GM21528 (cell line): ENCODE measurements at regions not wholly inside any gene's neighbourhood (a gene's known extent, or its start where the extent isn't known, plus 50 kb on each side); places are given as distances from the start of the nearest gene placed in this dataset.
"Not testable (repeated sequence)": the region's sequence is repeated elsewhere in the genome, so short reads cannot be mapped to it uniquely, and the experiment has no call there.

Source experiments
- ATAC-seq: cut with Tn5 transposase; IDR thresholded peaks from one replicate; pipeline ENCODE4 v1.9.1; 2021; ENCODE audit warnings: mild to moderate bottlenecking, moderate library complexity; ENCODE audit not compliant: unreplicated experiment, low FRiP score

DNA sequence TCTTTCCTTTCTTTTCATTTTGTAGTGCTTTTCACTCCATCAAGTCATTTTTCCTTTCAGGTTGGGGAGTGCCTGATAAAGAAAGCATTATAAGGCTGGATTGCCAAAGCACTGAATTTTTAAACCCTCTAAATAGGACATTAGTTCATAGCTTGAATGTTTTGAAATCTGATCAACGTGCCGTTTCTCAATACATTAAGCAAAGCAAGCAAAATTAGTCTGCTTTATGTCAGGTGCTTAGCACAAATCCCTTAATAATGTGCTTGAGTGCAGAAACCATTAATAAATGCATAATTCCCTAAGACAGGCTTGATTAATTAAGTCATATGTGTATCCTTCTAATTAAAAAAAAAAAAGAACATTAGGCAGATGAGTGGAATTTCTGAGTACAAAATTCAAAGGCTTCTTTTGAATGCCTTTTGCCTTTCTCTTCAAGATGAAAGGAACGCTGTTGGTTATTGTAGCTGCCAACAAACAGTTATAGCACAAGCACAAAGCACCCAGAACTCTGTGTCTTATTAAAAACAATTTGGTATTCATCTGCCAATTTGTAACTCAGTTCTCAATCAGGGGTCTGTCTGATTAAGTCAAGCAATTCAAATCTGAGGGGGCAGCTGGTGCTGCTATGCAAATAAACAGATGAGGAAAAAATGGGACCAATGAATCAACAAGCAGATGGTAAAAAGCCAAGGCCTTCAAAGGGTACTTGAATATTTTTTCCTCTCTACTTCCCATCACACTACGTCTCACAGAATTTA is 233.7 kb downstream of the TLE1 start:
- ATAC-seq = no peak

- ATAC-seq = no peak
Observed at GRCh38 chr9:81445331-81445921, 243.9 kb downstream of the TLE1 start.

DNA sequence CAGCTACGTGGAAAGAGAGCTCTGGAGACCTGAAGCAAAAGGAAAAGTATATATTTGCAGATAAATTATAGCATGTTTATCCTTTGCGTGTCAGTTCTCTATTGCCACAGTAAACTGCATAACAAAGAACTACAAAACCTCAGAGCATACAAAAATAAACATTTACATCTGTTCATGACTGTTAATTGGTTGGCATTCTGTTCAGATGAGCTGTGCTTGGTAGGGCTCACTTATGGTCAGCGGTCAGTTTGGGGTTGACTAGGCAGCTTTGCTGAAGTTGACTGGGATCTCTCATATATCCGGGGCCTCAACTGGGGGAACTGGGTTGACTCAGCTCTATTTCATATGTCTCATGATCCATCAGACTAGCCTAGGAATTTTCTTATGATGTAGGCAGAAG is 257.7 kb downstream of the TLE1 start:
- no peak for ATAC-seq

GRCh38 chr9:81430727-81431126 is 258.6 kb downstream of the TLE1 start:
- no peak for ATAC-seq

GRCh38 chr9:81427870-81428269 is 261.5 kb downstream of the TLE1 start:
- no peak for ATAC-seq

- no peak for ATAC-seq
Observed at GRCh38 chr9:81424431-81424830, 264.9 kb downstream of the TLE1 start.

DNA sequence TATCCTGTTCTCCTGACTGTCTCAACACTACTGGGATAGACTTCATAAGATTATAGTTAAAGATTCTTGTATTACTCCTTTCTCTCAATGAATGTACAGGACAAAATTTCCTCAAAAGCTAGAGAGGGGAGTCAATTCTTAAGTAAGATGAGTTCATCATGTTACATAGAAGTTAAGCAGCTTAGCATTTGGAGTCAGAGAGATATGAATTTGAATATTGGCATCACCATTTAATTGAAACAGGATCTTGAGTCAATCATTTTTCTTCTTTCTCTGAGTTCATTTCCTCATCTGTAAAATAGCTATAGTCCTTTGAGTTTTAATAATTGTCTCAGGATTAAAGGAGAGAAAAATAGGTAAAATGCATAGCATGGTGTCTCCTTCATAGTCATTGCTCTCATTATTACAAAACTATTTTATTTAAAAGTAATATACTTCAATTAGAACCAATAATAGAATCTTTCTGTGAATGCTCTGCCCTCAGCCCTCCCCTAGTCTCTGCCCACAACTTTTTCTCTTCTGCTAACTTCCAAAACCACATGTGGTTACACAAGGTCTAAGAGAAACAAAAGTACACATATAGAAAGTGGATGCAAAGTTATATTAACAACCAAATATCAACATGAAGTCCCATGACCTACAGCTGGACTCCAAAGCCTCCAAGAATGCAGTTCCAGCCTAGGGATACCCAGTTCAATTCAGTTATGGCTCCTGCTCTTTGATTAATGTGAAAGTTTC is 265.6 kb downstream of the TLE1 start:
- no peak for ATAC-seq

- ATAC-seq = not testable (repeated sequence)
Observed at GRCh38 chr9:81421090-81421489, 268.3 kb downstream of the TLE1 start.

DNA sequence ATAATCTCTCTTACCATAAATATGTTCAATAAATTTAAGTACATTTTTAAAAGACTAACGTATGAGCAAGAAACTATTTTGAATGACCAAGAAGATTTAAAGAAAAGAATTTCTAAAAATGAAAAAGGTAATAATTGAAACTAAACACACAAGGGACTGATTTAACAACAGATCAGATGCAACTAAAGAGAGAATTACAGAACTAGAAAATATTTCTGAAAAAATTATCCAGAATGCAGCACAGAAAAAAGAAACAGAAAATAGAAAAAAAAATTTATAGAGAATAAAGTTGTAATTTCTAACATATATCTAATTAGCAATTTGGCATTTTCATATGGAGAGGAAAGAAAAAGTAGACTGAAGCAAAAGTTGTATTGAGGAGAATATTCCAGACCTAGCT is 269.3 kb downstream of the TLE1 start:
- ATAC-seq = no peak

GRCh38 chr9:81417941-81418340 is 271.4 kb downstream of the TLE1 start:
- no peak for ATAC-seq

DNA sequence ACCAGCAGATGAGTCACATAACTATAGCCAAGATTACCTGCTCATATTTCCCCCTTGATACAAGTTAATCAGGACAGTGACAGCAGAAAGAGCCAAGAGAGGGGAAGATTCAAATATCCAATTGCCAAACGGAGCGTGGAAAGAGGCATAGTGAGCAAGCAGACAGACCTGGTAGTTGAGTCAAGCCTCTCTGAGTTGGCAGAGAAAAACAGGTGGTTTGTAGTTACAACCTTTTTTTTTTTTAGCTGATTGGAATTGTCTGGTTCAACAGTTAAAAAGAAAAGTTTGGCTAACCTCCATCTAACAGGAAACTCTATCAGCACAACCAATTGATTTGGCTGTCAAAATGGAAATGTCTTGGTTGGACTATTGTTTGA is 272.1 kb downstream of the TLE1 start:
- no peak for ATAC-seq

GRCh38 chr9:81416476-81417298 is 272.7 kb downstream of the TLE1 start:
- no peak for ATAC-seq

- ATAC-seq = no peak
Observed at GRCh38 chr9:81414836-81415235, 274.5 kb downstream of the TLE1 start.

- ATAC-seq = no peak
Observed at GRCh38 chr9:81411961-81412360, 277.4 kb downstream of the TLE1 start.

GRCh38 chr9:81410201-81410600 is 279.1 kb downstream of the TLE1 start:
- no peak for ATAC-seq

DNA sequence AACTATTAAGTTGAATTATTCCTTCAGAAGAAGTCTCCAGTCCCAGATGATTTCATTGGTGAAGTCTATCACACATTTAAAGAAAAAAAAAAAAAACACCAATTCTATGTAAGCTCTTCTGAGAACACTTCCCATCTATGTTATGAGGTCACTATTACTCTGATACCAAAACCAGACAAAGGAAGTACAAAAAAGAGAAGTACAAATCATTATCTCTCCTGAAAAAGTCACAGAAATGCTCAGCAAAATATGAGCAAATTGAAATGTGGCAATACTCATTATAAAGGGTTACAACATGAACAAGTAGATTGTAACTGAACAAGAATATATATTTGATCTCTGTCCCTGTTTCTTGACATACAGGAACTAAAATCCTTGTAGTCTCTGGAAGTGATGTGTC is 280.4 kb downstream of the TLE1 start:
- ATAC-seq = no peak

DNA sequence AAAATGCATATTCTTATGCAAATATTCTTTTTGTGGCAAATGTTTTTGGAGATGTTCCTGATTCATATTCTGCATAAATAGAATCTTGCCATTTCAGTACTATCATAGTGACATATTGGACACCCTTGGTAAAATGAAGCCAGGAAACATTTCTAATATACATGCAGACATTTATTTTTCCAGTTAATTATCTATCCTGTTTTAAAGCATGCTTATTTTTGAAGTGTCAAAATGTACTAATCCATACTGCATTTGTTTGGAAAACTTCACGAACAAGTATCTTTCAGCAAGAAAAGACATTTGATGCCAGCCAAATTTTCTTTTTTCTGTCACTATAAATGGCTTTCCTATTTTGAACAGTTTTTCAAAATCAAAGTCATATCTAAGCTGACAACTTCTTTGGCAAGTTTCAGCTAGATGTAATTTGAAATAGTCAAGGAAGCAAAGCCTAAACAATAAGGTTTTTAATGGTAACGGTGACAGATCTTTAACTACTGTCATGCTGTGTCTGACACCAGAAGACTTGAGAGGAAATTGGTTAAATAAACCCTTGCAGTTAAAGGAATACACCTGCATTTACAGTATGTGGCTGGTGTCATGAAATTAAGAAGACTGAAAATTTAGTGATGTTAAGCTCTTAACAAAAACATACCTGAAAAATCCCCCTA is 284.3 kb downstream of the TLE1 start:
- ATAC-seq = no peak

- no peak for ATAC-seq
Observed at GRCh38 chr9:81397481-81398381, 291.6 kb downstream of the TLE1 start.

DNA sequence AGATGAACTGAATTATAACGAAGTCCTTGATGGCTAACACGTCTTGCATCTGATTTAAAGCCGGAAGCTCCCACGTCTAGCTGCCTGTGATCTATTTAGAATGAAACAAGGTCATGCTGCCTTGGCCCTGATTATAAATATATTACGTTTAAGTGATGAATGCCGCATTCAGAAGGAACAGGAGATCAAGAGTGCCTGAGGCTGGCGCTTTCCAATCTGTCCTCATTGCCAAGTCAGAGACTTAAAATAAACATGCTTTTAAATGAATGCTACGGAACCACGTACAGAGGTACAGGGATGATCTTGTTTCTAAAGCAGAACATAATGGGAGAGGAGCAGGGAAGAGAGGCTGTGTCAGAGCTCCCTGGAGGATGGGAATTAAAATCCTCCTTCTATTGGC is 292.8 kb downstream of the TLE1 start:
- no peak for ATAC-seq
